Right lobe of liver (tissue), 4 donors: ENCODE measurements at regions not wholly inside any gene's neighbourhood (a gene's known extent, or its start where the extent isn't known, plus 50 kb on each side); places are given as distances from the start of the nearest gene placed in this dataset.

ENCODE experiments used
- POLR2A ChIP-seq: fragments of 450-650 bp; IDR thresholded peaks from one replicate; pipeline ENCODE4 v1.6.1; 2017; ENCODE audit warnings: antibody characterized with exemption, mild to moderate bottlenecking
- TF ChIP-seq, protein P1 (sequence below), 4 donors: fragments of 200-600 bp in 3 of 4; fragments of 450-650 bp in 1 of 4; IDR thresholded peaks; one replicate each; pipeline versions ENCODE4 v1.5.1 to v1.8.0; 2016 to 2022; ENCODE audit warnings: antibody characterized with exemption in 4 of 4, mild to moderate bottlenecking in 2 of 4
- donor health status: DM: no; HTN: no; CAD: no.
- donor health status: DM: no; HTN: no; CAD: no.
- donor health status: DM: no; HTN: yes; CAD: no.

DNA sequence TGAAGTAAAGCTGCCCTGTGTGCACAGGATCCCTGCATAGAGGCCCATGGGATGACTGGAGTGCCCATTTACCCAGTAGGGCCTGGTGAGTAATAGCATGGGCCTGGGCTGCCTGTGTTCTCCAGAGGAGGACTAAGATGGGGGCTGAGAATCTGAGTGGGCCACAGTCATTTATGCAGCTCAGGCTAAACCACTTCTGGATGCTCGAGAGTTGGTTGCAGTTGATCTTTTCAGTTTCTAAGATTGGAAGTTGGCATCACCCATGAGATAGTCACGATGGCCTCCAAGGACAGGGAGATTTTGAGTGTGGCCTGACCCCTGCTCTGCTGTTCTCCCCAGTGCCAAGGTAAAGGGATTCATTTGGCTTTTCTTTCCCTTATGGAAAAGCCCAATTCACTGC is 179.1 kb upstream of the SPRED2 start:
- TF ChIP-seq, protein P1, sequence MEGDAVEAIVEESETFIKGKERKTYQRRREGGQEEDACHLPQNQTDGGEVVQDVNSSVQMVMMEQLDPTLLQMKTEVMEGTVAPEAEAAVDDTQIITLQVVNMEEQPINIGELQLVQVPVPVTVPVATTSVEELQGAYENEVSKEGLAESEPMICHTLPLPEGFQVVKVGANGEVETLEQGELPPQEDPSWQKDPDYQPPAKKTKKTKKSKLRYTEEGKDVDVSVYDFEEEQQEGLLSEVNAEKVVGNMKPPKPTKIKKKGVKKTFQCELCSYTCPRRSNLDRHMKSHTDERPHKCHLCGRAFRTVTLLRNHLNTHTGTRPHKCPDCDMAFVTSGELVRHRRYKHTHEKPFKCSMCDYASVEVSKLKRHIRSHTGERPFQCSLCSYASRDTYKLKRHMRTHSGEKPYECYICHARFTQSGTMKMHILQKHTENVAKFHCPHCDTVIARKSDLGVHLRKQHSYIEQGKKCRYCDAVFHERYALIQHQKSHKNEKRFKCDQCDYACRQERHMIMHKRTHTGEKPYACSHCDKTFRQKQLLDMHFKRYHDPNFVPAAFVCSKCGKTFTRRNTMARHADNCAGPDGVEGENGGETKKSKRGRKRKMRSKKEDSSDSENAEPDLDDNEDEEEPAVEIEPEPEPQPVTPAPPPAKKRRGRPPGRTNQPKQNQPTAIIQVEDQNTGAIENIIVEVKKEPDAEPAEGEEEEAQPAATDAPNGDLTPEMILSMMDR (IDR thresholded peaks at IDR 0.05) = no peak
- TF ChIP-seq POLR2A = no peak
